ENCODE measurements at regions not wholly inside any gene's neighbourhood (a gene's known extent, or its start where the extent isn't known, plus 50 kb on each side); places are given as distances from the start of the nearest gene placed in this dataset.

DNA sequence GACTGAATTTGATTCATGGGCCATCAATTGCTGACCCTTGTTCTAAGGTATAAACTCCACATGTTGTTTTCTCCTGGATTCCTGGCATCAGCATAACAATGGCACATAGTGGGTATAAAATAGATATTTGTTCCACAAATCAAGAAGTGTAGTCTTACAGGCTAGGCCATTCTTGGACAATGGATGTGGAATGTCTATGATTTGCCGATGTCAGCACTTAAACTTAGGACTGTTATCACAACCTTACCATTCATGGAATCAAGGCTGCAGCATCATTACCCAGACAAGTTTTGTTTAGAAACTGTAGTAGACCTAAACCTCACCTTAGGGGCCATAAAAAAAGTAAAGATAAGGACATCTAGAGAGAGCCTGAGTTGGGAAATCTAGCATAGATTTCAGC lies 680.0 kb downstream of the BRINP1 start:
- TF ChIP-seq, protein P1, sequence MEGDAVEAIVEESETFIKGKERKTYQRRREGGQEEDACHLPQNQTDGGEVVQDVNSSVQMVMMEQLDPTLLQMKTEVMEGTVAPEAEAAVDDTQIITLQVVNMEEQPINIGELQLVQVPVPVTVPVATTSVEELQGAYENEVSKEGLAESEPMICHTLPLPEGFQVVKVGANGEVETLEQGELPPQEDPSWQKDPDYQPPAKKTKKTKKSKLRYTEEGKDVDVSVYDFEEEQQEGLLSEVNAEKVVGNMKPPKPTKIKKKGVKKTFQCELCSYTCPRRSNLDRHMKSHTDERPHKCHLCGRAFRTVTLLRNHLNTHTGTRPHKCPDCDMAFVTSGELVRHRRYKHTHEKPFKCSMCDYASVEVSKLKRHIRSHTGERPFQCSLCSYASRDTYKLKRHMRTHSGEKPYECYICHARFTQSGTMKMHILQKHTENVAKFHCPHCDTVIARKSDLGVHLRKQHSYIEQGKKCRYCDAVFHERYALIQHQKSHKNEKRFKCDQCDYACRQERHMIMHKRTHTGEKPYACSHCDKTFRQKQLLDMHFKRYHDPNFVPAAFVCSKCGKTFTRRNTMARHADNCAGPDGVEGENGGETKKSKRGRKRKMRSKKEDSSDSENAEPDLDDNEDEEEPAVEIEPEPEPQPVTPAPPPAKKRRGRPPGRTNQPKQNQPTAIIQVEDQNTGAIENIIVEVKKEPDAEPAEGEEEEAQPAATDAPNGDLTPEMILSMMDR (IDR thresholded peaks at IDR 0.05 in 2 of 3, conservative IDR thresholded peaks at IDR 0.05 in 1 of 3; ENCODE audit: control insufficient read depth in 2 of 3, extremely low read depth in 1 of 3, insufficient read depth in 1 of 3, low read depth in 3 of 3, low read length in 3 of 3): no peak
- TF ChIP-seq ZZZ3 (IDR thresholded peaks at IDR 0.05; ENCODE audit: control insufficient read depth, insufficient read length, low read depth) (no peak), CHD2 (IDR thresholded peaks at IDR 0.05; ENCODE audit: borderline replicate concordance, low read depth, low read length) (no peak), SREBF1 (IDR thresholded peaks at IDR 0.05; ENCODE audit: low read length) (no peak), ZNF592 (IDR thresholded peaks at IDR 0.05) (no peak)

Data from GM12878 (cell line).